IMR-90 (cell line): ENCODE measurements at regions not wholly inside any gene's neighbourhood (a gene's known extent, or its start where the extent isn't known, plus 50 kb on each side); places are given as distances from the start of the nearest gene placed in this dataset.

Source experiments
- ATAC-seq: fragments of 200-7000 bp; cut with Tn5 transposase; 2 replicates; pipeline ENCODE4 v1.9.1; 2020; ENCODE audit warnings: low read depth, mild to moderate bottlenecking, moderate library complexity
- BruUV-seq: library from RNA; stranded (reverse); fragments of 400-500 nt; replicated peaks from 2 replicates; lab custom pipeline; 2021; lab: Mats Ljungman, UMichigan
- CTCF ChIA-PET: fragments of 300-600 bp; formaldehyde crosslinking; extraction: SDS; loops from one replicate; lab custom pipeline; 2021; ENCODE audit warnings: antibody characterized with exemption; lab: Yijun Ruan, JAX
- POLR2A ChIA-PET: fragments of 300-600 bp; sonication (Branson Sonifier 250); formaldehyde crosslinking; loops from one replicate; lab custom pipeline; 2022; ENCODE audit warnings: antibody characterized with exemption; ENCODE audit not compliant: unreplicated experiment; lab: Charles Lee
- DNase-seq: peaks from one replicate; pipeline ENCODE4 v3.0.0; 2013
- H2AFZ ChIP-seq: replicated peaks from 2 replicates; pipeline ENCODE3; 2013; ENCODE audit warnings: low read length, mild to moderate bottlenecking; ENCODE audit not compliant: poor library complexity
- H2AK5ac ChIP-seq: 2 replicates; pipeline ENCODE4 v1.6.1; 2013; ENCODE audit warnings: low read depth, low read length, inconsistent platforms
- H2AK9ac ChIP-seq: replicated peaks from 2 replicates; pipeline ENCODE3; 2013; ENCODE audit warnings: mild to moderate bottlenecking, low read depth, low read length, moderate library complexity; ENCODE audit not compliant: poor library complexity
- H2BK120ac ChIP-seq: 2 replicates; pipeline ENCODE4 v1.6.1; 2013; ENCODE audit warnings: low read depth, low read length, inconsistent platforms
- H2BK15ac ChIP-seq: 3 replicates; pipeline ENCODE4 v1.6.1; 2013; ENCODE audit warnings: low read depth, low read length, inconsistent platforms
- H2BK20ac ChIP-seq: 2 replicates; pipeline ENCODE4 v1.6.1; 2013; ENCODE audit warnings: low read depth, mild to moderate bottlenecking, inconsistent platforms, low read length, moderate library complexity
- H2BK5ac ChIP-seq: 2 replicates; pipeline ENCODE4 v1.6.1; 2013; ENCODE audit warnings: mild to moderate bottlenecking, low read depth, low read length, inconsistent platforms; ENCODE audit not compliant: poor library complexity, severe bottlenecking
- H3K14ac ChIP-seq: replicated peaks from 2 replicates; pipeline ENCODE4 v1.6.1; 2013; ENCODE audit warnings: low read depth, low read length, inconsistent platforms
- H3K18ac ChIP-seq: 2 replicates; pipeline ENCODE4 v1.6.1; 2013; ENCODE audit warnings: low read depth, low read length, control low read depth
- H3K23ac ChIP-seq: 2 replicates; pipeline ENCODE4 v1.6.1; 2013; ENCODE audit warnings: low read depth, low read length, inconsistent platforms
- H3K27ac ChIP-seq: 2 replicates; pipeline ENCODE4 v1.5.1; 2013; ENCODE audit warnings: mild to moderate bottlenecking, control low read depth, low read length; ENCODE audit not compliant: insufficient read depth
- H3K27me3 ChIP-seq: 2 replicates; pipeline ENCODE4 v1.6.1; 2013; ENCODE audit warnings: low read length; ENCODE audit not compliant: control insufficient read depth, insufficient read depth
- H3K36me3 ChIP-seq: 2 replicates; pipeline ENCODE4 v1.6.1; 2013; ENCODE audit warnings: low read length, mixed read lengths; ENCODE audit not compliant: control insufficient read depth, insufficient read depth
- H3K4ac ChIP-seq: 2 replicates; pipeline ENCODE4 v1.6.1; 2013; ENCODE audit warnings: low read depth, low read length, inconsistent platforms
- H3K4me1 ChIP-seq: 2 replicates; pipeline ENCODE4 v1.6.1; 2013; ENCODE audit warnings: low read length, mixed read lengths; ENCODE audit not compliant: control insufficient read depth, insufficient read depth
- H3K4me2 ChIP-seq: 2 replicates; pipeline ENCODE4 v1.6.1; 2013; ENCODE audit warnings: low read depth, mild to moderate bottlenecking, control low read depth, low read length, moderate library complexity
- H3K4me3 ChIP-seq: 2 replicates; pipeline ENCODE4 v1.5.1; 2013; ENCODE audit warnings: low read depth, mild to moderate bottlenecking, control low read depth, low read length, moderate library complexity; ENCODE audit not compliant: insufficient read depth
- H3K56ac ChIP-seq: 2 replicates; pipeline ENCODE4 v1.6.1; 2013; ENCODE audit warnings: low read length, inconsistent platforms; ENCODE audit not compliant: insufficient read depth; ENCODE audit errors: extremely low read depth
- H3K79me1 ChIP-seq, 2 experiments: 2 replicates each; pipeline ENCODE4 v1.6.1; 2013; ENCODE audit warnings: low read length in 2 of 2, inconsistent platforms in 1 of 2, low read depth in 1 of 2
- H3K9ac ChIP-seq: 2 replicates; pipeline ENCODE4 v1.6.1; 2013; ENCODE audit warnings: low read depth, low read length, control low read depth
- H3K9me1 ChIP-seq: 2 replicates; pipeline ENCODE4 v1.6.1; 2013; ENCODE audit warnings: low read length, inconsistent platforms; ENCODE audit not compliant: insufficient read depth
- H3K9me3 ChIP-seq: 2 replicates; pipeline ENCODE4 v1.6.1; 2013; ENCODE audit warnings: low read length; ENCODE audit not compliant: control insufficient read depth, insufficient read depth
- H4K20me1 ChIP-seq: 2 replicates; pipeline ENCODE4 v1.6.1; 2013; ENCODE audit warnings: low read length, inconsistent platforms; ENCODE audit not compliant: insufficient read depth
- H4K5ac ChIP-seq: 2 replicates; pipeline ENCODE4 v1.6.1; 2013; ENCODE audit warnings: mild to moderate bottlenecking, low read depth, low read length, control low read depth
- H4K8ac ChIP-seq, 2 experiments: 2 replicates each; pipeline ENCODE4 v1.6.1; 2013; ENCODE audit warnings: low read depth in 2 of 2, low read length in 2 of 2, control low read depth in 1 of 2, inconsistent platforms in 1 of 2
- H4K91ac ChIP-seq: 2 replicates; pipeline ENCODE4 v1.6.1; 2013; ENCODE audit warnings: low read depth, low read length, inconsistent platforms; ENCODE audit not compliant: insufficient read depth
- BHLHE40 ChIP-seq: fragments of 150-350 bp; IDR thresholded peaks from 2 replicates; pipeline ENCODE4 v1.6.1; 2016; ENCODE audit warnings: mild to moderate bottlenecking, low read depth, low read length
- CEBPB ChIP-seq: IDR thresholded peaks from 2 replicates; pipeline ENCODE4 v1.6.1; 2012; ENCODE audit warnings: low read depth, low read length, improper control_type of control experiment
- CHD1 ChIP-seq: IDR thresholded peaks from 2 replicates; pipeline ENCODE4 v1.6.1; 2012; ENCODE audit warnings: low read depth, low read length, improper control_type of control experiment
- RAD21 ChIP-seq: IDR thresholded peaks from 2 replicates; pipeline ENCODE4 v1.6.1; 2012; ENCODE audit warnings: low read length, improper control_type of control experiment
- RFX5 ChIP-seq: IDR thresholded peaks from 2 replicates; pipeline ENCODE4 v1.8.0; 2012; ENCODE audit warnings: low read depth, mild to moderate bottlenecking, low read length, moderate library complexity
- USF2 ChIP-seq: fragments of 150-350 bp; IDR thresholded peaks from 2 replicates; pipeline ENCODE4 v1.6.1; 2017; ENCODE audit warnings: mild to moderate bottlenecking, antibody characterized with exemption, low read length, low read depth
- WGBS, 2 experiments: methylation state at CpG; one replicate each; pipeline versions ENCODE4 v1.1.5 to v1.1.7; 2013; ENCODE audit warnings: missing lambda C conversion rate in 2 of 2; ENCODE audit not compliant: insufficient read length in 1 of 2; ENCODE audit errors: extremely low coverage in 2 of 2; 5-methylcytosine and 5-hydroxymethylcytosine counted together
- dilution Hi-C: fragments of 300-500 bp; cut with HindIII; formaldehyde crosslinking; loops from one replicate; pipeline ENCODE4 v1.14.3; 2018; ENCODE audit warnings: low sequenced_read_pairs; ENCODE audit not compliant: unreplicated experiment
- in situ Hi-C: fragments of 300-500 bp; cut with MboI; formaldehyde crosslinking; loops from 3 replicates; pipeline ENCODE4 v1.14.3; 2019; ENCODE audit warnings: low sequenced_read_pairs, inconsistent platforms, mixed read lengths
- intact Hi-C: fragments of 100-400 bp; cut with micrococcal nuclease; formaldehyde crosslinking; loops from 2 replicates; pipeline ENCODE4 v1.10.0; 2022

- H3K9me1 ChIP-seq, result no peaks in the 10 kb centered on the region; the same call in 1 of the 2 replicates
- no peaks in the 10 kb centered on the region for H3K36me3 ChIP-seq
- H4K20me1 ChIP-seq, result no peaks in the 10 kb centered on the region
- no peak overlapping the region for H3K9ac ChIP-seq
- ChIA-PET POLR2A (no interaction called here), CTCF (no interaction called here)
- H3K79me1 ChIP-seq, result no peaks in the 10 kb centered on the region
- in situ Hi-C loops (no loop called here), intact Hi-C loops (loop anchor here (5.0 kb wide), 1 partner anchor 33 kb away; no protein-coding TSS in a partner anchor), dilution Hi-C loops (no loop called here)
- H3K4me3 ChIP-seq, result no peak overlapping the region
- 0 out of 3 replicates have a peak overlapping the region, but pooled peaks have one; percentile 29 for H2BK15ac ChIP-seq
- H3K23ac ChIP-seq, result no peak overlapping the region
- H4K91ac ChIP-seq, result no peak overlapping the region
- H2BK120ac ChIP-seq, result peak overlapping the region; percentile 26; the same call in 1 of the 2 replicates
- H2AK9ac ChIP-seq, result no peak overlapping the region
- peak overlapping the region; percentile 43; the same call in 1 of the 2 replicates for H2BK20ac ChIP-seq
- H2AK5ac ChIP-seq, result no peak overlapping the region
- H3K27ac ChIP-seq, result no peak overlapping the region
- H4K8ac ChIP-seq, result no peak overlapping the region; a peak in 1 of 4 replicates
- TF ChIP-seq BHLHE40 (no peak), RFX5 (no peak), CEBPB (no peak), CHD1 (no peak), RAD21 (no peak), USF2 (no peak)
- H3K27me3 ChIP-seq, result no peaks in the 10 kb centered on the region
- no peak overlapping the region for H3K4me2 ChIP-seq
- no peaks in the 10 kb centered on the region for H3K9me3 ChIP-seq
- no peak overlapping the region for H3K4ac ChIP-seq
- peaks cover 7% of the 10 kb centered on the region; the same call in 1 of the 2 replicates for H3K4me1 ChIP-seq
- H3K56ac ChIP-seq, result no peak overlapping the region
- peak overlapping the region; percentile 17 for H2BK5ac ChIP-seq
- 0 out of 2 replicates have a peak overlapping the region, but pooled peaks have one; percentile 58 for H3K14ac ChIP-seq
- no peak; the same call in 1 of the 2 replicates for ATAC-seq
- peak overlapping the region; percentile 75; the same call in 1 of the 2 replicates for H3K18ac ChIP-seq
- H4K5ac ChIP-seq, result no peak overlapping the region; the same call in 1 of the 2 replicates
- BruUV-seq, result no TSS peak
- WGBS, 2 experiments, result 100% methylated on average over 1 of the region's 3 CpGs; no CpG with 5 or more reads in 1 of the 2 experiments
- no peak overlapping the region for H2AFZ ChIP-seq
- DNase-seq, result peak; percentile 30
Observed at GRCh38 chr12:92605621-92606170, 97.1 kb upstream of the PLEKHG7 start.
